HG02938 (cell line): ENCODE measurements at regions not wholly inside any gene's neighbourhood (a gene's known extent, or its start where the extent isn't known, plus 50 kb on each side); places are given as distances from the start of the nearest gene placed in this dataset.
"Not testable (repeated sequence)": the region's sequence is repeated elsewhere in the genome, so short reads cannot be mapped to it uniquely, and the experiment has no call there.

Experiments
- ATAC-seq: cut with Tn5 transposase; IDR thresholded peaks from one replicate; pipeline ENCODE4 v1.9.1; 2021; ENCODE audit warnings: mild to moderate bottlenecking, moderate library complexity; ENCODE audit not compliant: unreplicated experiment

GRCh38 chr3:5035113-5035512 lies 55.9 kb downstream of the BHLHE40 start:
- ATAC-seq = no peak

DNA sequence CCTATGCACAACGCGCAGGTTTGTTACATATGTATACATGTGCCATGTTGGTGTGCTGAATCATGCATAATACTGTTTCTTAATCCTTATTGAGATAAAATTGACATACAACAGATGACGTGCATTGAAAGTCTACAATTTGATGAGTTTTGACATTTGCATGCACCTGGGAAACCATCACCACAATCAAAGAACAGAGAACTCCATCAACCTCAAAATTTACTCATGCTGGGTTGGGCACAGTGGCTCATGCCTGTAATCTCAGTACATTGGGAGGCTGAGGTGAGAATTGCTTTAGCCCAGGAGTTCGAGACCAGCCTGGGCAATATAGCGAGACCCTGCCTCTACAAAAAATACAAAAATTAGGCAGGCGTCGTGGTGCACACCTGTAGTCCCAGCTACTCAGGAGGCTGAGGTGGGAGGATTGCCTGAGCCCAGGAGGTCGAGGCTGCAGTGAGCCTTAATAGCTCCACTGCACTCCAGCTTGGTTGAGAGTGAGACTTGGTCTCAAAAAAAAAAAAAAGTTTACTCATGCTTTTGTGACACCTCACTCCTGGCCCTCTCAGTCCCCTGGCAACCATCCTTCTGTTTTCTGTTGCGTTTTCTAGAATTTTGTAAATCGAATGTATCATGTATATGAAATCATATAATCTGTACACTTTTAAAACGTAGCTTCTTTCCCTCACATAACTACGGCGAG lies 56.6 kb downstream of the BHLHE40 start:
- ATAC-seq = peak; percentile 63

- no peak for ATAC-seq
These were observed 57.1 kb downstream of the BHLHE40 start for GRCh38 chr3:5036392-5036766.

DNA sequence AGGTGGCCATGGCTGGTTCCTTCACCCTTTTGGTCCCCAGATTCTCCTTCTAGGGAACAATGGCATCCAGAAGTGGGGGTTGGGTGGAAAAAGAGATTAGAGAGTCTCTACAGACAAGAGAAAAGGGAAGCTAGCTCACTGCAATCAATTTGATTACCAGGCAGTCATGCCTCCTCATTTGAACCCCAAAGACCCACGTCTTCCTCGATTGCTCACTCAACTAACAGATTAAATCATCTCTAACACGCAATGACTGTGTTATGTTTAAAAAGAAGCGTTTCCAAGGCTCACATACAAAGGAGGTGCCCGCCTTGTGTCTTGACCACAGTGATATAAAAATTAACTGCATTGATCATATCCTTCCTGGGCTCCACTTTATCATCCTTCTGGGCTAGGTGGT lies 57.6 kb downstream of the BHLHE40 start:
- ATAC-seq = no peak

GRCh38 chr3:5039585-5039984 lies 60.3 kb downstream of the BHLHE40 start:
- no peak for ATAC-seq

DNA sequence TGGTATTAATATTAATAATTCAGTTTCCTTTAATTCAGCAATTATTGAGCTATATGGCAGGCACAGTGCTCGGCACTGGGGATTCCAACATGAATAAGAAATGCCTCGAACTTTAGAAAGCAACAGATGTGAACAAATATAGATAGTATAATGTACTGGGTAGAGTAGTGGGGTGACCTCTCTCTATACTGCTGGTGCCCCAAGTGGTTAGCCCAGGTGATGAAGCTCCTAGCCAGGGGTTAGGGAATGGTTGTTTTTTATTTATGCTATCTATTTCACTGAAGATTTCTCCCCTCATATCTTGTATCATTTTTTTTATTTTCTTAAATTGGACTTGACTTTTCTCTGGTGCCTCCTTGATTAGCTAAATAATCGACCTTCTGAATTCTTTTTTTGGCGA lies 62.1 kb downstream of the BHLHE40 start:
- ATAC-seq = no peak

DNA sequence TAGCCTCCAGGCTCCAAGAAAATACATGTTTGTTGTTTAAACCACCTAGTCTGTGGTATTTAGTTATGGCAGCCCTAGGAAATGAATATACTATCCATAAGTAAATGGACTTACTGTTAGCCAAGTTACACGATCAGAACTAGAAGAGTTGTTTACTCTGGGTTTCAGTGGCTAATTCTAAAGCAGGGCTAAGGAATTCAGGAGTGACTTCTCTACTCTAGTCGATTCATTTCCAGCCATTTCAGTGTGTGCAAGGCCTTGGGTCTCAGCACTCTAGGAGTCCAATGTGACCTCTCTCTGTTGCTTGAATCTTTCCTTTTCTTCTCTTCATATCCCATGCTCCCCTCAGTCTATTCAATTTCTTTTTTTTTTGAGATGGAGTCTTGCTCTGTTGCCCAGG lies 66.7 kb downstream of the BHLHE40 start:
- no peak for ATAC-seq

- no peak for ATAC-seq
These were observed 68.7 kb downstream of the BHLHE40 start for GRCh38 chr3:5047764-5048419.

- ATAC-seq = peak; percentile 53
These were observed 70.3 kb upstream of the ARL8B start for GRCh38 chr3:5051772-5052171.

DNA sequence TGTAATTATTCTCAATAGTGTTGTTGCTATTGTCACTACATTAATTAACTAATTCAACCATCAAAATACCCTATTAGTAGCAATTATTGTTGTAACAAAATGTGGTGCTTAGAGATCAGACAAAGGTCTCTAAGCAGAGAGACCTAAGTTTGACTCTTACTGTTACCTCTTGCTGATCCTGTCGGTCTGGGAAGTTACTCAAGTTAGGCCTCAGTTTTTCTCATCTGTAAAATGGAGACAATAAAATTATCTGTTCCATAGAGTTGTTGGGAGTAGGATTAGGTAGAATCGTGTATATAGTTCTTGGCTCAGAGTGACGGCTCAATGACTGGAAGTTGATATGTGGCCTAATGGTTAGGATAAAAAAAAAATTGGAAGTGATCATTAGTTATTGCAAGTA lies 69.8 kb upstream of the ARL8B start:
- no peak for ATAC-seq

DNA sequence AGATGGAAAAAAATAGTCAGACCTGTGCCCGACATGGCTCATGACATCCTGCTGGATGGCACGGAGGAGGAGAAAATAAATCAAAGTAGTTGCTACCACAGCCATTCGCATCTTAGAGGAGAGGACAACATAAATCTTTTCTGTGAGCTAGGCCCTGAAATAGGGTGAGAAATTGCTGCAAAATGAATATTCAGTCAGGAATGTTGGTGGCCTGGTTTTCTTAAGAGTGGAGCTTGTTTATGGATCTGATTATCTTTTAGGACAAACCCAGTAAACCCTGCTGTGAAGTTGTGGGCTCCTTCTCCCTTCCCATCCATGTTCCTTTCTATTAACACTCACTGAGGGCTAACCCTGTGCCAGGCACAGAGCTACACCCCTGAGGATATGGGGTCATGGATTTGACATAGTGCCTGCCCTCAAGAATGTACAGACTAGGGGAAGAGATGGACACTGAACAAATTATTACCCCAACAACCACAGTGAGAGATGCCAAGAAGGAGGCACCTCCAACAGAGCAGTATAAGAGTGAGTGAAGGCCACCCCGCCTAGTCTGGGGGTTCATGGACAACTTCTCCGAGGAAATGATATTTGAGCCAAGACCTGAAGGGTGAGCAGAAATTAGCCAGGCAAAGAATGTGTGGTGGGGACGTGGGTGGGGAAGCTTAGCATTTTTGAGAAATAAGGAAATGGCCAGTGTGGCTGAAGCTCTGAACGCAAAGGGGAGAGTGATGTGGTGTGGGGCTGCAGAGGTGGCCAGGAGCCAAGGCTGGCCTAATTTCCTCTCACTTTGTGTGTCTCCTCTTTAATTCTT lies 68.9 kb upstream of the ARL8B start:
- no peak for ATAC-seq

GRCh38 chr3:5054098-5054497 lies 68.0 kb upstream of the ARL8B start:
- ATAC-seq = no peak

DNA sequence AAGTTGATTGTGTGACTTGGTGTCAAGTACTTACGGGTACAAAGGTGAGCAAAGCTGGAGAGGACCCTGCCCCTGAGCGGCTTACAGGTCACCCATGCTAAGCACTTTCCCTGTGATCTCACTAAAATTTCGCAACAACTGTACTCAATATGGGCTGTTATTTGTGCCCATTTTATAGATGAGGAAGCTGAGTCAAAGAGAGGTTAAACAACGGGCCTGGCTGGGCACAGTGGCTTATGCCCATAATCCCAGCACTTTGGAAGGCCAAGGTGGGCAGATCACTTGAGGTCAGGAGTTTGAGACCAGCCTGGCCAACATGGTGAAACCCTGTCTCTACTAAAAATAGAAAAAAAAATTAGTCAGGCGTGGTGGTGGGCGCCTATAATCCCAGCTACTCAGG lies 67.5 kb upstream of the ARL8B start:
- not testable (repeated sequence) for ATAC-seq

DNA sequence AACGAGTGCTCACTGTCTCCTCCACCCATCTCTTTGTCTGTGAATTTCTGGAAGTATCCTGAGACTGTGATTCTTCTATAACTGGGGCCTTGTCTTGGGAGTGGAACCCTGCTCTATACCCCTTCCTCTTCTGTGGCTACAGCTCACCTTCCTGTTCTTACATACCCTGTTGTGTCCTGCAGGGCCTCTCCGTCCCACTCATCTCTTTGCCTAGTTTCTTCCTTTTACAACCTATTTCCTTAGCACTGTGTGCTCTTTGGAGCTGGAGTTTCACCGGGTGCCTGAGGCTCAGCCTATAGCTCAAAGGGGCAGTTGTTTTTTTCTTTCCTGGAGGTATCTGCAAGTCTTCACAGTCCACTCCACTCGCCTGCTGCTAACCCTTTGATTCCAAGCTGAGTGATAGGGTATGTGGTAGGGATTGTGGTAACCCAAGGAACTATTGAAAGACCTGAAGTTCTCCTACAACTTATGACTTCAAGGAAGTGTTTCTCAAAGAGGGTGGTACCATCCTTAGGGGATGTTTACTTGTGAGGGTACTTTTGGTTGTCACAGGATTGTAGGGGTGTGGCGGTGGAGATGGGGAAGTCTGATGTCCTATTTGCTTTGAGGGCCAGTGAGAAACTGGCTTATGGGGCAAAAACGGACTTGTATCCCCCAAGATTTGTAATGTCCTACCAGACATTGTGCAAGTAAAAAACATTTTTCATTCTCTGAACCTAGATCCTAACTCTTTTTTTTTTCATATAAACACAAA lies 66.6 kb upstream of the ARL8B start:
- no peak for ATAC-seq

- no peak for ATAC-seq
These were observed 66.0 kb upstream of the ARL8B start for GRCh38 chr3:5056111-5056391.

DNA sequence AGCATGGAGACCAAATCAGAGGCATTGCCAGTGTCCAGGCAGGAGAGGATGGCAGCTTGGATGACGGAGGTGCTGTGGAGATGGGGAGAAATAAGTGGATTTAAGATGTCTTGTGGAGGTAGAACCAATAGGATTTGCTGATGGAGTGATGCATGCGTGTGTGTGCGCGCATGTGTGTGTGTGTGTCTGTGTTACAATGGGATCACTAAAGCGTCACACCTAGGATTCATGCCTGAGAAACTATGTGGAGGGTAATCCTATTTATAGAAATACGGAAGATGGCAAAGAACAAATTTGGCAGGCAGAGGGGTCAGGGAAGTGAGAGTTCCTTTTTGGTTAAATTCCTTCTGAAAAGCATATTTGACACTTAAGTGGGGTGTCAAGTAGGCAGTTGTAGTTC lies 64.8 kb upstream of the ARL8B start:
- ATAC-seq = no peak

- peak; percentile 87 for ATAC-seq
These were observed 64.2 kb upstream of the ARL8B start for GRCh38 chr3:5057857-5058324.

- ATAC-seq = no peak
These were observed 63.6 kb upstream of the ARL8B start for GRCh38 chr3:5058471-5058951.

DNA sequence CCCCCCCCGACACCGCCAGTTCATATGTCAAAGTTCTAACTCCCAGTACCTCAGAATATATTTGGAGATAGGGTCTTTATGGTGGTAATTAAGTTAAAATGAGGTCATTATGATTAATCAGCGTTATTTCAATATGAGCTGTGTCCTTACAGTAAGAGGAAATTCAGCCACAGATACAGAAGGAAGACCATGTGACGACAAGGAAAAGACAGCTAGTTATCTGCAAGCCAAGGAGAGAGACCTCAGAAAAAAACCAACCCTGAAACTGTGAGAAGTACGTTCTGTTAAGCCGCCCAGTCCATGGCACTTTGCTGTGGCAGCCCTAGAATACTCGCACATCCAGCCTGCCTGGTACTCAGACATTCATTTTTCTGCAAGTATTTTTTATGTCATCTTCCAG lies 62.3 kb upstream of the ARL8B start:
- no peak for ATAC-seq

DNA sequence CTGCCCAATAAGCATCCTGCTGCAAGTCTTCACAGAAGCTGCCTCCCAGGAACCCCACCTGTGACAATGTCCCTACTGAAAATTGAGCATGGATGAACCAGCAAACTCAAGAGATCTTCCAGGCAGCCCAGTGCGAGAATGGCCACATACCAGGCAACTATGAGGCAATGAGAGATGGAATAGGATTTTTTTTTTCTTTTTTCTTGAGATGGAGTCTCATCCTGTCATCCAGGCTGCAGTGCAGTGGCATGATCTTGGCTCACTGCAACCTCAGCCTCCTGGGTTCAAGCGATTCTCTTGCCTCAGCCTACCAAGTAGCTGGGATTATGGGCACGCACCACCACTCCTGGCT lies 60.9 kb upstream of the ARL8B start:
- ATAC-seq = no peak

GRCh38 chr3:5063724-5064123 lies 58.4 kb upstream of the ARL8B start:
- ATAC-seq = no peak
